ENCODE measurements at regions not wholly inside any gene's neighbourhood (a gene's known extent, or its start where the extent isn't known, plus 50 kb on each side); places are given as distances from the start of the nearest gene placed in this dataset.

DNA sequence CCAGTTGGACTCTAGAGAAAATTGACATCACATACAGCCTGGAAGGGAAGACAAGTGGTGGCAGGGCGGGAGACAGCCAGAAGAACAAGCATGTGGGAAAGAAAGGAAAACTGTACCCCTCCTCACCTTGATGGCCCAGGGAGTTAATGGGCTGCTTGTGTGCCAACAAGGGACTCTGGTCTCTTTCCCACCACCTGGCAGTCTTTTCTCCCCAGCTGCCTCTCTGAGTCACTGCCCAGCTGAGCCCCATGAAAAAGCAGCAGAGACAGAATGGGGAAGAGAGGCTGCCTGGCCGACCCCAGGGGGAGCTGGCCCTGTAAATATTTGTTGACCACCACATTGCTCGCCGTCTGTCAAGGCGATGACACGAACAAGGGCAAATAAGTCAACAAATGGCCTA is 359.4 kb downstream of the ENC1 start:
- TF ChIP-seq, protein P1, sequence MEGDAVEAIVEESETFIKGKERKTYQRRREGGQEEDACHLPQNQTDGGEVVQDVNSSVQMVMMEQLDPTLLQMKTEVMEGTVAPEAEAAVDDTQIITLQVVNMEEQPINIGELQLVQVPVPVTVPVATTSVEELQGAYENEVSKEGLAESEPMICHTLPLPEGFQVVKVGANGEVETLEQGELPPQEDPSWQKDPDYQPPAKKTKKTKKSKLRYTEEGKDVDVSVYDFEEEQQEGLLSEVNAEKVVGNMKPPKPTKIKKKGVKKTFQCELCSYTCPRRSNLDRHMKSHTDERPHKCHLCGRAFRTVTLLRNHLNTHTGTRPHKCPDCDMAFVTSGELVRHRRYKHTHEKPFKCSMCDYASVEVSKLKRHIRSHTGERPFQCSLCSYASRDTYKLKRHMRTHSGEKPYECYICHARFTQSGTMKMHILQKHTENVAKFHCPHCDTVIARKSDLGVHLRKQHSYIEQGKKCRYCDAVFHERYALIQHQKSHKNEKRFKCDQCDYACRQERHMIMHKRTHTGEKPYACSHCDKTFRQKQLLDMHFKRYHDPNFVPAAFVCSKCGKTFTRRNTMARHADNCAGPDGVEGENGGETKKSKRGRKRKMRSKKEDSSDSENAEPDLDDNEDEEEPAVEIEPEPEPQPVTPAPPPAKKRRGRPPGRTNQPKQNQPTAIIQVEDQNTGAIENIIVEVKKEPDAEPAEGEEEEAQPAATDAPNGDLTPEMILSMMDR (IDR thresholded peaks at IDR 0.05; ENCODE audit: borderline replicate concordance, insufficient read depth, low read depth, low read length) = no peak

DNA sequence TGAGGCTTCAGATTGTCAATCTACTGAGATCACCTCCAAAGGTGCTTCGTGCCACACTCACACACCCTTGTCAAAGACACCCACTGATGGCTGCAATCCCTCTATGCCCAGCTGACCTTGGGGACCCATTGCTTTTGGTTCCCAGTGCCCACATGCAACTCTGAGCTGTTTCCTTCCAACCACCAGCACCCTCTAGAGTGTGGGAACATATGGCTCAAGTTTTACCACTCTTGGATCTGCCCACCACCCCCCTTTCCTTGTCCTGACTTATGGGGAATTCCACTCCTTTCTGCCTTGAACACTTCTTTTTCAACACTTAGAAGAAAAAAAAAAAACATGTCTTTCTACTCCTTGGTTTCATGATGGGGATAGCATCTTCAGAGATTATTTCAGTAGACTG is 360.2 kb downstream of the ENC1 start:
- TF ChIP-seq, protein P1 (IDR thresholded peaks at IDR 0.05; ENCODE audit: borderline replicate concordance, insufficient read depth, low read depth, low read length) = no peak
- no peak overlapping the region for H3K4me3 ChIP-seq (ENCODE audit: low read depth, low read length)

More for the DNA sequence above, 359.4 kb downstream of the ENC1 start:
- H3K4me3 ChIP-seq (ENCODE audit: low read depth, low read length) = no peak overlapping the region

DNA sequence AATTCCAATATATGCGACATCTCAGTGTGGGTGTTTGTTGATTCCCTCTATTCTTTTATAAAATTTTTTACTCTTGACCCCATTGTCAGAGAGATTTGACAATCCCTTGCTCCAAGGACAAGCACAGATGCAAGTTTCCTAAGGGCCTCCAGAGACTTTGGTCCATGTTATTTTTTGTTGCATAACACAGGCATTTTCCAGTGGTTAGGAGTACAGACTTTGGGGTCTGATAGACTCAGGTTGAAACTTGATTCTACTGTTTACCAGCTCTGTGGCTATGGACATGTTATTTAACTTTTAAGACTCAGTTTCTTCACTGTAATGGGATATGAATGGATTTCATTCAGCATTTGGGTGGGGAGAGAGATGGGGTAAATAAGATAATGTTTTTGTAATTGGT is 361.3 kb downstream of the ENC1 start:
- no peak overlapping the region for H3K4me3 ChIP-seq (ENCODE audit: low read depth, low read length)
- TF ChIP-seq, protein P1 (IDR thresholded peaks at IDR 0.05; ENCODE audit: borderline replicate concordance, insufficient read depth, low read depth, low read length) = no peak

DNA sequence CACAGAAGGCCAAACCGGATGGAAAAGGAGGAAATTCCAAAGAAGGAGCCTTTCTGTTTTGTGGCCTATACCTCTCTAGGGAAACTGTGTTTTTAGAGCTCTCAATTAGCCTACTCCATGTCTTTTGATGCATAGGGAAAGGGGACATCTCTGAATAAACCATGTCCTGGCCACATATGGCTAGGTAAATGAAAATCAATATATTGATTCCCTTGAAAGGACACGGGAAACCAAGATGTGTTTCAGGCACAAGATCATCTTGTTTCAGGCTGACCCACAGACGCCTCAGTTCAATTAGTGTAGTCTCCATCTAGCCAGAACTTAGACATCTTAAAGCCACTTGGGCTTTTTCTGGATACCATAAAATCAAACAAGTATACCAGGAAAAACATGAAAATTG is 363.1 kb downstream of the ENC1 start:
- H3K4me3 ChIP-seq (ENCODE audit: low read depth, low read length) = no peak overlapping the region
- TF ChIP-seq, protein P1 (IDR thresholded peaks at IDR 0.05; ENCODE audit: borderline replicate concordance, insufficient read depth, low read depth, low read length) = no peak

DNA sequence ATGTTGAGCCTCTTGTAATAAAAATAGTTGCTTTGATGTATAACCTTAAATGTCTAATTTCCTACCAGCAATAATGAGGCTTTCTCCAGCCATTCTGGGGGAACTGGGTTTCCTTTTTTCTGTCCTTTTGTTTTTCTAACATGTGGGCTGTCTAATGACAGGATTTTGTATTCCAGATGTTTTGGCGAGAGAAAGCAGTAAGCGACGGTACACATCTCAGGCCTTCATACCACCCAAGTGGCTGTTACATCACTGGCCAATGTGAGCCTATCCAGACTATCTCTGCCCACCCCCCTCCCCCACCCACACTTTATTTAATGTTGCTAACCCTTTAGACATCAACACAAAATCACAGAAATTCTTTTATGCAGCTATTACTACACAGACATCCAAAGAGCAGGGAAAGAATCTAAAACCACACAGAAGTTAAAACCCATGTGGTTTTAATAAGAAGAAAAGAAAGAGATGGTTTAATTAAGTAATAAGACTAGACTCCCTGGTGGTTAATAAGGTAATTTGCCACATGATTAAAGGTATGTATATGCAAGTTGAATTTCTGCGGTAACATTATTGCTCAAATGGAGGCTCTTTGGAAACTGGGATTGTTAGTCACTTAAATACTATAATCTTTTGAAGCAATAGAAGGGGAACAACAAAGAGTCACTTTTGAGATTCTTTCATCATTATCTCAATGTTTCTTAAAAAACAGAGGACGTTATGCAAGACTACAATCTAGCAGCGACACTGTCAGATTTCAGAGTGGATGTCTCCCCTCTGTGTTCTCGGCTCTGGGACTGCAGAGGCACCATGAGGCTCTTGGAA is 365.1 kb downstream of the ENC1 start:
- H3K4me3 ChIP-seq (ENCODE audit: low read depth, low read length) = no peak overlapping the region
- TF ChIP-seq, protein P1 (IDR thresholded peaks at IDR 0.05; ENCODE audit: borderline replicate concordance, insufficient read depth, low read depth, low read length) = no peak

DNA sequence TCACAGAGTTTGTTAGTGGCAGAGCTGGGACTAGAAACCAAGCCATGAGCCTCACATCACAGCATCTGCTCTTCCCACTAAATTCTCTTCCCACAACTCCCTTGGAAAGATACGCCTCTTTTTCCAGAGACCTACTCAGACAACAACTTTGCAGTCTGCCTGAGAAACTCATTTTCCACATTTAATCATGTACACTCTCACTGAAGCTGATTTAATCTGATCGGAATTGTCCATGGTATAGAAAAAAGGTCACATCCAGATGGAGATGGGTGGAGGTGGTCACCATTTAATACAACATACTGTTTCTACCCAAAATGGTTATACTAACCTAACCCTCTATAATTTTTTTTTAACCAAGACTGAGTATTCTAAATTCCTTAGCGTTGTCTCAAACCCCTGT is 366.2 kb downstream of the ENC1 start:
- TF ChIP-seq, protein P1 (IDR thresholded peaks at IDR 0.05; ENCODE audit: borderline replicate concordance, insufficient read depth, low read depth, low read length) = no peak
- H3K4me3 ChIP-seq (ENCODE audit: low read depth, low read length) = no peak overlapping the region

DNA sequence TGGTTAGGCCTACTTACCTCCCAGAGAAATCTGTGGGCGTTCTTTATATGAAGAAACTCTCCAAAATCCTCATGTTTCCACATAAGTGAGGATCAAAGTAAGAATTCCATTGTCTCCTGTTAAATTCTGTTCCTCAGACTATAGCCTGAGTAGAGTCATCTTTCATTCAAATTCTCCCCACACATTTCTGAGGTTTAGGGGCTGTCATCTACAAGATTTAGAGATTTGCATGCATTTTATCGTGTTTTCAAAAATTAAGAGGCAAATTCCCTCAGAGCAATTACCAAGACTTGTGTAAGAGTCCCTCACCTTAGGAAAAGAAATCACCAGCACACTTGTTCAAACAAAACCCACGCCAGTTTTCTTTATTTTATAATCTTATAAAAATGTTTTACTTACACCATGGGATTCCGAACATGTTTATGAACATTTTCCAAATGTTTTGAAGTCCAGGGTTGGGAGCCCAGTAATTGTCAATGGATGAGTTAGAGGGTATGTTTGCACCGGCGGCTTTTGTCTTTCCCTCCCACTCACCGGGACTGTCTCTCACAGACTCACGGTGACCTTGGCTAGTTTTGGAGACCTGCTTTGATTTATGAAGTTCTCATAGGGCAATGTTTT is 367.6 kb downstream of the ENC1 start:
- no peak overlapping the region for H3K4me3 ChIP-seq (ENCODE audit: low read depth, low read length)
- TF ChIP-seq, protein P1 (IDR thresholded peaks at IDR 0.05; ENCODE audit: borderline replicate concordance, insufficient read depth, low read depth, low read length) = no peak
